Vagina (tissue), 2 donors: ENCODE measurements at regions not wholly inside any gene's neighbourhood (a gene's known extent, or its start where the extent isn't known, plus 50 kb on each side); places are given as distances from the start of the nearest gene placed in this dataset.

Experiments
- DNase-seq, 2 donors: peaks; one replicate each; pipeline ENCODE4 v3.0.0-alpha.2; 2017; ENCODE audit errors: extremely low spot score in 2 of 2
- H3K27ac ChIP-seq: fragments of 200-600 bp; sonication (generic); one replicate; pipeline ENCODE4 v1.5.1; 2019
- H3K27me3 ChIP-seq: fragments of 200-600 bp; sonication (generic); one replicate; pipeline ENCODE4 v1.5.1; 2019
- H3K36me3 ChIP-seq, 2 donors: fragments of 200-600 bp; sonication (generic); one replicate each; pipeline ENCODE4 v1.5.1; 2017 to 2019
- H3K4me1 ChIP-seq: fragments of 200-600 bp; sonication (generic); one replicate; pipeline ENCODE4 v1.5.1; 2019
- H3K4me3 ChIP-seq, 2 donors: fragments of 200-600 bp; sonication (generic); 1 replicate in 1 of 2; 2 replicates in 1 of 2; pipeline ENCODE4 v1.5.1; 2016 to 2019
- H3K9me3 ChIP-seq: fragments of 200-600 bp; sonication (generic); one replicate; pipeline ENCODE4 v1.5.1; 2019
- CTCF ChIP-seq, 3 experiments: fragments of 450-650 bp in 2 of 3; fragments of 200-600 bp in 1 of 3; sonication (generic) in 1 of 3; IDR thresholded peaks; one replicate each; pipeline ENCODE4 v1.5.1; 2017 to 2019; ENCODE audit warnings: antibody characterized with exemption in 3 of 3, mild to moderate bottlenecking in 2 of 3, moderate library complexity in 2 of 3
- POLR2A ChIP-seq, 2 donors: fragments of 450-650 bp; IDR thresholded peaks; one replicate each; pipeline ENCODE4 v1.6.1; 2017; ENCODE audit warnings: antibody characterized with exemption in 2 of 2, mild to moderate bottlenecking in 2 of 2, moderate library complexity in 2 of 2
- POLR2AphosphoS5 ChIP-seq, 2 donors: sonication (generic); formaldehyde crosslinking; IDR thresholded peaks; one replicate each; pipeline ENCODE4 v1.9.0; 2017; ENCODE audit warnings: antibody characterized with exemption in 2 of 2, mild to moderate bottlenecking in 2 of 2, low read depth in 1 of 2; ENCODE audit not compliant: insufficient read depth in 1 of 2
- intact Hi-C: fragments of 100-400 bp; cut with DNase I; formaldehyde crosslinking; loops from one replicate; pipeline ENCODE4 v1.15.1; 2023

- TF ChIP-seq CTCF (IDR thresholded peaks at IDR 0.05) (no peak), POLR2AphosphoS5 (IDR thresholded peaks at IDR 0.05; ENCODE audit: insufficient read depth in 1 of 2, low read depth in 1 of 2) (no peak), POLR2A (IDR thresholded peaks at IDR 0.05) (no peak)
- H3K27me3 ChIP-seq: no peaks in the 10 kb centered on the region
- H3K27ac ChIP-seq: no peak overlapping the region
- intact Hi-C loops: no loop called here
- no peaks in the 10 kb centered on the region for H3K36me3 ChIP-seq
- H3K4me3 ChIP-seq: no peak overlapping the region
- H3K9me3 ChIP-seq: no peaks in the 10 kb centered on the region
- no peak for DNase-seq
- no peaks in the 10 kb centered on the region for H3K4me1 ChIP-seq
Observed at GRCh38 chr2:7816944-7817343, 864.9 kb upstream of the ID2 start.

GRCh38 chr2:7819316-7819715 lies 862.5 kb upstream of the ID2 start:
- DNase-seq: no peak
- no peak overlapping the region for H3K4me3 ChIP-seq
- no peaks in the 10 kb centered on the region for H3K27me3 ChIP-seq
- intact Hi-C loops: no loop called here
- no peak overlapping the region for H3K27ac ChIP-seq
- no peaks in the 10 kb centered on the region for H3K4me1 ChIP-seq
- H3K9me3 ChIP-seq: no peaks in the 10 kb centered on the region
- no peak for TF ChIP-seq POLR2A (IDR thresholded peaks at IDR 0.05)
- TF ChIP-seq CTCF (IDR thresholded peaks at IDR 0.05): no peak
- no peak for TF ChIP-seq POLR2AphosphoS5 (IDR thresholded peaks at IDR 0.05; ENCODE audit: insufficient read depth in 1 of 2, low read depth in 1 of 2)
- H3K36me3 ChIP-seq: no peaks in the 10 kb centered on the region

GRCh38 chr2:7819850-7820249 lies 862.0 kb upstream of the ID2 start:
- H3K27ac ChIP-seq: no peak overlapping the region
- no peaks in the 10 kb centered on the region for H3K36me3 ChIP-seq
- TF ChIP-seq POLR2AphosphoS5 (IDR thresholded peaks at IDR 0.05; ENCODE audit: insufficient read depth in 1 of 2, low read depth in 1 of 2) (no peak), CTCF (IDR thresholded peaks at IDR 0.05) (no peak), POLR2A (IDR thresholded peaks at IDR 0.05) (no peak)
- H3K27me3 ChIP-seq: no peaks in the 10 kb centered on the region
- intact Hi-C loops: no loop called here
- no peaks in the 10 kb centered on the region for H3K4me1 ChIP-seq
- no peak for DNase-seq
- H3K9me3 ChIP-seq: no peaks in the 10 kb centered on the region
- no peak overlapping the region for H3K4me3 ChIP-seq

- no peaks in the 10 kb centered on the region for H3K27me3 ChIP-seq
- intact Hi-C loops: no loop called here
- H3K4me1 ChIP-seq: no peaks in the 10 kb centered on the region
- TF ChIP-seq POLR2A (IDR thresholded peaks at IDR 0.05) (no peak), POLR2AphosphoS5 (IDR thresholded peaks at IDR 0.05; ENCODE audit: insufficient read depth in 1 of 2, low read depth in 1 of 2) (no peak), CTCF (IDR thresholded peaks at IDR 0.05) (no peak)
- no peak overlapping the region for H3K27ac ChIP-seq
- H3K36me3 ChIP-seq: no peaks in the 10 kb centered on the region
- no peak for DNase-seq
- H3K9me3 ChIP-seq: no peaks in the 10 kb centered on the region
- no peak overlapping the region for H3K4me3 ChIP-seq
Observed at GRCh38 chr2:7824211-7824610, 857.6 kb upstream of the ID2 start.

- no peaks in the 10 kb centered on the region for H3K36me3 ChIP-seq
- no peaks in the 10 kb centered on the region for H3K27me3 ChIP-seq
- H3K9me3 ChIP-seq: no peaks in the 10 kb centered on the region
- H3K27ac ChIP-seq: no peak overlapping the region
- no peak overlapping the region for H3K4me3 ChIP-seq
- no peak for DNase-seq
- intact Hi-C loops: no loop called here
- TF ChIP-seq POLR2A (IDR thresholded peaks at IDR 0.05) (no peak), CTCF (IDR thresholded peaks at IDR 0.05) (no peak), POLR2AphosphoS5 (IDR thresholded peaks at IDR 0.05; ENCODE audit: insufficient read depth in 1 of 2, low read depth in 1 of 2) (no peak)
- H3K4me1 ChIP-seq: no peaks in the 10 kb centered on the region
Observed at GRCh38 chr2:7825591-7826312, 856.1 kb upstream of the ID2 start.
